HG03432 (cell line): ENCODE measurements at regions not wholly inside any gene's neighbourhood (a gene's known extent, or its start where the extent isn't known, plus 50 kb on each side); places are given as distances from the start of the nearest gene placed in this dataset.
"Not testable (repeated sequence)": the region's sequence is repeated elsewhere in the genome, so short reads cannot be mapped to it uniquely, and the experiment has no call there.

Experiments
- ATAC-seq: cut with Tn5 transposase; IDR thresholded peaks from one replicate; pipeline ENCODE4 v1.9.1; 2021; ENCODE audit warnings: mild to moderate bottlenecking, moderate library complexity; ENCODE audit not compliant: unreplicated experiment

- no peak for ATAC-seq
These were observed 641.7 kb upstream of the DIPK2B start for GRCh38 chrX:45842207-45842925.

GRCh38 chrX:45840411-45840950 lies 639.8 kb upstream of the DIPK2B start:
- no peak for ATAC-seq

- no peak for ATAC-seq
These were observed 629.7 kb upstream of the DIPK2B start for GRCh38 chrX:45830343-45830742.

GRCh38 chrX:45824471-45824870 lies 623.8 kb upstream of the DIPK2B start:
- ATAC-seq, result no peak

GRCh38 chrX:45823536-45823935 lies 622.9 kb upstream of the DIPK2B start:
- ATAC-seq, result no peak

GRCh38 chrX:45822124-45822523 lies 621.4 kb upstream of the DIPK2B start:
- ATAC-seq, result no peak

GRCh38 chrX:45818913-45819312 lies 618.2 kb upstream of the DIPK2B start:
- no peak for ATAC-seq

- no peak for ATAC-seq
These were observed 614.8 kb upstream of the DIPK2B start for GRCh38 chrX:45815441-45815840.

- no peak for ATAC-seq
These were observed 610.6 kb upstream of the DIPK2B start for GRCh38 chrX:45811326-45811725.

- no peak for ATAC-seq
These were observed 607.1 kb upstream of the DIPK2B start for GRCh38 chrX:45807572-45808425.

- peak; percentile 84 for ATAC-seq
These were observed 605.9 kb upstream of the DIPK2B start for GRCh38 chrX:45806410-45807121.

GRCh38 chrX:45804276-45804675 lies 603.6 kb upstream of the DIPK2B start:
- no peak for ATAC-seq

- no peak for ATAC-seq
These were observed 602.8 kb upstream of the DIPK2B start for GRCh38 chrX:45803383-45803921.

- ATAC-seq, result no peak
These were observed 600.9 kb upstream of the DIPK2B start for GRCh38 chrX:45801554-45801953.

- not testable (repeated sequence) for ATAC-seq
These were observed 600.2 kb upstream of the DIPK2B start for GRCh38 chrX:45800746-45801453.

- no peak for ATAC-seq
These were observed 598.9 kb upstream of the DIPK2B start for GRCh38 chrX:45799576-45799975.

GRCh38 chrX:45795546-45795945 lies 594.9 kb upstream of the DIPK2B start:
- no peak for ATAC-seq

- ATAC-seq, result peak; percentile 60
These were observed 594.3 kb upstream of the DIPK2B start for GRCh38 chrX:45794995-45795337.

- ATAC-seq, result peak; percentile 10
These were observed 593.8 kb upstream of the DIPK2B start for GRCh38 chrX:45794323-45794994.

GRCh38 chrX:45788941-45789348 lies 588.3 kb upstream of the DIPK2B start:
- no peak for ATAC-seq
